BJ (cell line): ENCODE measurements at regions not wholly inside any gene's neighbourhood (a gene's known extent, or its start where the extent isn't known, plus 50 kb on each side); places are given as distances from the start of the nearest gene placed in this dataset.

Experiments used
- CTCF ChIA-PET: fragments of 350-600 bp; formaldehyde crosslinking; extraction: SDS; loops from one replicate; lab custom pipeline; 2021; ENCODE audit warnings: antibody characterized with exemption, inconsistent platforms; lab: Yijun Ruan, JAX
- POLR2A ChIA-PET: fragments of 300-600 bp; sonication (Branson Sonifier 250); formaldehyde crosslinking; extraction: SDS; loops from one replicate; lab custom pipeline; 2021; ENCODE audit warnings: antibody characterized with exemption; lab: Charles Lee
- DNase-seq: peaks from one replicate; pipeline ENCODE4 v3.0.0-alpha.2; 2011; ENCODE audit warnings: low read depth
- H3K27me3 ChIP-seq: 2 replicates; pipeline ENCODE4 v1.6.0; 2011; ENCODE audit warnings: low read length; ENCODE audit not compliant: control insufficient read depth, insufficient read depth
- H3K36me3 ChIP-seq: 2 replicates; pipeline ENCODE4 v1.5.1; 2011; ENCODE audit warnings: low read length; ENCODE audit not compliant: control insufficient read depth, insufficient read depth
- H3K4me3 ChIP-seq: 2 replicates; pipeline ENCODE4 v1.5.1; 2011; ENCODE audit warnings: low read depth, mild to moderate bottlenecking, control low read depth, low read length
- CTCF ChIP-seq: IDR thresholded peaks from 2 replicates; pipeline ENCODE4 v1.5.1; 2011; ENCODE audit warnings: low read depth, mild to moderate bottlenecking, control low read depth, inconsistent platforms, low read length, moderate library complexity; ENCODE audit not compliant: insufficient read depth

GRCh38 chr3:145798696-145799537 lies 362.1 kb downstream of the PLOD2 start:
- H3K27me3 ChIP-seq, result no peaks in the 10 kb centered on the region
- CTCF ChIA-PET, result interaction anchor here (0.5 to 1.3 kb wide), 3 partner anchors 11 to 228 kb away, joined by 3 to 4 read pairs (median 3); no protein-coding TSS in a partner anchor
- DNase-seq, result peak; percentile 1
- no peak overlapping the region for H3K4me3 ChIP-seq
- TF ChIP-seq CTCF, result no peak
- no peaks in the 10 kb centered on the region for H3K36me3 ChIP-seq
- POLR2A ChIA-PET, result no interaction called here

- ChIA-PET CTCF (no interaction called here), POLR2A (no interaction called here)
- TF ChIP-seq CTCF, result no peak
- DNase-seq, result no peak
- Histone ChIP-seq H3K27me3 (no peaks in the 10 kb centered on the region), H3K36me3 (no peaks in the 10 kb centered on the region), H3K4me3 (no peak overlapping the region)
Observed at GRCh38 chr3:145801696-145802095, 359.3 kb downstream of the PLOD2 start.

- POLR2A ChIA-PET, result no interaction called here
Observed at GRCh38 chr3:145807990-145808389, 353.0 kb downstream of the PLOD2 start.

GRCh38 chr3:145812391-145812790 lies 348.6 kb downstream of the PLOD2 start:
- no peak for TF ChIP-seq CTCF
- ChIA-PET CTCF (no interaction called here), POLR2A (no interaction called here)
- no peaks in the 10 kb centered on the region for H3K27me3 ChIP-seq
- H3K4me3 ChIP-seq, result no peak overlapping the region
- no peak for DNase-seq
- H3K36me3 ChIP-seq, result no peaks in the 10 kb centered on the region

More at GRCh38 chr3:145807990-145808389, 353.0 kb downstream of the PLOD2 start:
- Histone ChIP-seq H3K36me3 (no peaks in the 10 kb centered on the region), H3K27me3 (no peaks in the 10 kb centered on the region), H3K4me3 (no peak overlapping the region)
- no peak for DNase-seq
- TF ChIP-seq CTCF, result no peak
- CTCF ChIA-PET, result interaction anchor here (1.0 kb wide), 1 partner anchor 380 kb away, joined by 6 read pairs; no protein-coding TSS in a partner anchor

- no peak for DNase-seq
- Histone ChIP-seq H3K4me3 (no peak overlapping the region), H3K27me3 (no peaks in the 10 kb centered on the region), H3K36me3 (no peaks in the 10 kb centered on the region)
- no peak for TF ChIP-seq CTCF
- ChIA-PET POLR2A (no interaction called here), CTCF (no interaction called here)
Observed at GRCh38 chr3:145815707-145816413, 345.1 kb downstream of the PLOD2 start.
